Right renal pelvis (tissue), 4 donors: ENCODE measurements at regions not wholly inside any gene's neighbourhood (a gene's known extent, or its start where the extent isn't known, plus 50 kb on each side); places are given as distances from the start of the nearest gene placed in this dataset.
"Not testable (repeated sequence)": the region's sequence is repeated elsewhere in the genome, so short reads cannot be mapped to it uniquely, and the experiment has no call there.

Experiments
- DNase-seq, 4 donors: peaks; one replicate each; pipeline ENCODE4 v3.0.0-alpha.2; 2013; ENCODE audit warnings: low read depth in 4 of 4, low spot score in 3 of 4, missing footprints in 1 of 4

GRCh38 chr5:103744159-103744558 is 181.6 kb upstream of the NUDT12 start:
- no peak for DNase-seq

- no peak for DNase-seq
Measured at GRCh38 chr5:103743421-103743820, 180.8 kb upstream of the NUDT12 start.

DNA sequence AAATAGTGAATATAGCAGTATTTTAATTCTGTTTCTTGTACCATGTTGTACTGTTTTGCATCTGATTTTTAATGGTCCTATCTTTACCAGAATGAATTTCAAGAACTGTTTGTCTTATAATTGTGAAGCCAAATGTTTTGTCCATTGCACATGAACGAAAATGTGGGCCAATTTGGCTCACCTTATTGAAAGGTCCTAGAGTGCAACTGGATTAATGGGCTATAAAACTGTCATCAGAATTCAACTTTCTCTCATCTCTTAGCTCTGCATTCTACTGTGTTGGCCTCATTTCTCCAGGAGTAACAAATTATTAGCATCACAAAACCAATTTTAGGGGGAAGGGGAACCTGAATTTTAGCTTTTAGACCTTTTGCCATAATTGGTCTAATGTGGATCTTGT is 179.4 kb upstream of the NUDT12 start:
- DNase-seq = no peak

GRCh38 chr5:103736343-103736742 is 173.8 kb upstream of the NUDT12 start:
- not testable (repeated sequence) for DNase-seq

GRCh38 chr5:103724271-103724670 is 161.7 kb upstream of the NUDT12 start:
- no peak for DNase-seq

GRCh38 chr5:103721183-103721582 is 158.6 kb upstream of the NUDT12 start:
- no peak for DNase-seq

DNA sequence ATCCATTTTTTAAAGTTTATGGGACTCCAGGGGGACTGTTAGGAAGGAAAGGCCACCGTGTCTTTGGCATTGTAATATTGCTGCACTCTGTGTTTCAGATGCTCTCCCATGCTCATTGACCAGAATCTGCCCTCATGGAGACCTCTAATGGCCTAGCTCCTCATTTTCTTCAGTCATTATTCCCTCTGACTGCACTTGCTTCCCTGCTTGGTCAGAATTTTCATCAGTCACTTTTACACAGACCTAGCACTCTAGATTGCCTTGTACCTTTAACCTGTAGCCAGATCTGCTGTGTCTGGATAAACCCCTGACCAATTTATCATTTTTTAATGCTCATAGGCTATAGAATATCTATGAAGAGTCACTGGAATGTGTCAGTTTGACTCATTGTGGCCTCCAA is 155.5 kb upstream of the NUDT12 start:
- DNase-seq = no peak

DNA sequence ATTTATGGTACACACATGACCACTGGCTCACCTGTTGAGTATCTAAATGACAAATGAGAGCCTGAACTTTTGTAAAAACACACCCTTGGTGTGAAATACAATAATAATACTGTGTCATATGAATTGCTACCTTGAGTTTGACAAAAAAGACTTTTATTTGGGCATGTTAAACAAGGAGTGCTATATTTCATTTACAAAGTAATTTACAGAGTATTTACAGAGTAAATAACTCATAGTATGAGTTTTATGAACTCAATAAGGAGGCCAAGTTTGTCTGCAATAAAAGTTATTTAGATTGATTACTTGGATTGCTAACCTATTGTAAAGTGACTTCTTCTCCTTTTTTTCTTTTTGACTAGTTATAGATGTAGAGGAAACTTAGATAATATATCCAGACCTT is 146.0 kb upstream of the NUDT12 start:
- DNase-seq = no peak

GRCh38 chr5:103706939-103707682 is 144.5 kb upstream of the NUDT12 start:
- DNase-seq = no peak

GRCh38 chr5:103703617-103704016 is 141.0 kb upstream of the NUDT12 start:
- no peak for DNase-seq

GRCh38 chr5:103693517-103693916 is 130.9 kb upstream of the NUDT12 start:
- DNase-seq = no peak

GRCh38 chr5:103690676-103691075 is 128.1 kb upstream of the NUDT12 start:
- no peak for DNase-seq

GRCh38 chr5:103679873-103680272 is 117.3 kb upstream of the NUDT12 start:
- no peak for DNase-seq

- not testable (repeated sequence) for DNase-seq
Measured at GRCh38 chr5:103676198-103676597, 113.6 kb upstream of the NUDT12 start.

GRCh38 chr5:103674739-103675138 is 112.2 kb upstream of the NUDT12 start:
- no peak for DNase-seq

DNA sequence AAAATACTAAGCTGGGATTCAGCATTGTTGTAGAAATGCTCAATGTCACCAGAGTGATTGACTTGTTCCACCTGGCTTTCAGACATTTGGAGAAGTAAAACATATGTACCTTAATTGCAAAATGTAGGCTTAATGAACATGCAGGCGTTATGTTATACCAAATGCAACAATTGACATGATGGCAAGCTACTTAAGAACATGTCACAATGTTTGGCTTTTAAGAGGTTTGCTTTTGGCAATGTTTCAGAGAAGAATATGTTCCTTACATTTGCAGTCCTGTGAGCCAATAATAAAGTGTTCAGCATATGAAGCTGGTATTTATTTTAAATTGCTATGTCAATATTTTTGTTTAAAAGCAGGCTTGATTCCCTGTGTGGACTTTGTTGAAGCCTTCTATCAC is 111.7 kb upstream of the NUDT12 start:
- no peak for DNase-seq

GRCh38 chr5:103669615-103670014 is 107.0 kb upstream of the NUDT12 start:
- DNase-seq = no peak

GRCh38 chr5:103668281-103668680 is 105.7 kb upstream of the NUDT12 start:
- DNase-seq = no peak

DNA sequence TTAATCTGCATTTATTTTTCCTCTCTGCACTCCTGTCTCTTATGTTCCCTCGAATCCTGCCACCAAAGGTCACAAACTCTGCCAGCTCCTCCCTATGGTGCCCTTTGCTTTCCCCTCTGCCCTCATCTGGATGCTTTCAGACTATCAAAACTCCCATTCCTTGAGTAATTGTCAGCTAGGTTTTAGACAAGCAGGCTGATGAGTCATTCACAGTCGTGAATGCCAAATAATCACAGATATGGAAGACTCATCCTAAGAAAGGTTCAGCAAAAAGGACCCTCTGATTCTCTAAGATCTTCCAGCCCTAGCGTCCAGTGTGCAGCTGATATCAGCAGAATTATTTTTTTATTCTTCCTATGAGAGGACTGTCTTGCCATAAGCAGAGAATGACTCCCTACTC is 104.5 kb upstream of the NUDT12 start:
- DNase-seq = no peak

GRCh38 chr5:103657301-103657700 is 94.7 kb upstream of the NUDT12 start:
- DNase-seq = no peak

DNA sequence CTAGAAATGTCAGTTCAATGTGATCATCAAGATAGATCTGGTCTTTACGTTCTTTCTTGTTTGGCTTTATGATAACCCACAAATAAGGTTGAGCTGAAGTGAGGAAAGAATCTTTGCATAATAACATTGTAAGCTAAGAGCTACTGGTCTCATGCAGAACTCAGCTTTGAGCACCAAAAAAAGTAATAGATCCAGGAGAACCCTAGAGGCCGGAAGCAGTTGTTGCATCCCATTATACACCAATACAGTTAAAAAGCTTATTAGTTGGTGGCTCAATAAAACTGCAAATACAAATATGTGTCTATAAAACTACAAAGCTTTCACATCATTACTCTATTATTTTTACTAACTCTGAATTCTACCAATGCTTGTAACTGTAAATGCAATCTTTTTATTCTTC is 85.5 kb upstream of the NUDT12 start:
- DNase-seq = no peak

DNA sequence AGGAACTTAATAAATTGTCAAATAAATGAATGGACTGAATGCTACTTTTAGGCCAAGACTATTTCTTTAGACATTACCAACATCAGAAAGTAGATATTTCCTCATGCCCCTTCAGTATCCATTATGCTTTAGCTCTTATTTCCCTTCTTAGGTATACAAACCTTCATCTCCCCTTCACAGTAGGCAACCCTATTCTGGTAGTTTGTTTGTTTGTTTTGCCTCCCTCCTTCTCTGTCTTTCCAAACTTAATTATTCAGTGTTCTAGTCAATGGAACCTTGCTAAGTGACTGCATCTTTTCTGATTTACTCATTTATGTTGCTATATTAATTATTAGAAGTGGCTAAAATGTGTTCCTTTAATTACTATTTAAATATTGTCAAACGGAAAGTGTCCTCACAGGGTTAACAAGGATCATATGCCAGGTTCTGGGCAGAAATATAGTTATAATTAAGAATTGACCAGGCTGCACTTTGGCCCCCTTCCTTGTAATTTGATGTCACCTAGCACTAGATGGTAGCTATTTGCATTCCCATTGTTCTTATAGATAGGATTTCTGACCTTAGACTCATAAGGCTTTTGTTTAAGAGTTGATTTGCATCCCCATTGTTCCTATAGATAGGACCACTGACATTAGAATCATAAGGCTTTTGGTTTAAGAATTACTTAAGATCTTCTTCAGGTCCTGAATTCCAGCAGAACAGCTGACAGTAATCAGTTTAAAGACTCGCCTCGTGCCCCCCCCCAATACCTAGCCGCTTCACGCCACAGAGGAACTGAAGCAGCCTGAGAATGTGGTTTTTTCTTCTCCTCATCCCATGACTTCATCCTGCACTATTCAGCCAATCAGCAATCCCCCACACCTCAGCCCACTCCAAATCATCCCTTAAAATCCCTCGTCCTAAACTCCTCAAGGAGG is 84.4 kb upstream of the NUDT12 start:
- DNase-seq = no peak
